ENCODE measurements at regions not wholly inside any gene's neighbourhood (a gene's known extent, or its start where the extent isn't known, plus 50 kb on each side); places are given as distances from the start of the nearest gene placed in this dataset.

DNA sequence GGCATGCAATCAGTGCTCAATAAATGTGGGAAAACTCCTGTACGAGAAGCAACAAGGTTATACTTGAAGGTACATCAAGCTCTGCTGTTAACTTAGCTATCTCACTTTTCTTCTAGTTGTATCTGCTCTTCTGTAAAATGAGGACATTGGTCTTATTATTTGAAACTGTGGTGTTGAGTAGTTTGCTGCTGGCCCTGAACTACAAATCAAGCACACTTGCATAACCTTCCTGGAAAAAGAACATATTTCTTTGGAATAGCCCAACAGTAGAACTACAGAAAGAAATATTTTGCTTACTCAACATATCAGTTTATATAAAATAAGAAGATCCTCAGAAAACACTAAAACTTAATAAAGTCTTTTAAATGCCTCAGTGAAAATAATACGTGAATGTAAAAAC, 203.0 kb downstream of the KCTD12 start:
- no peak for ATAC-seq (ENCODE audit: low read depth)

DNA sequence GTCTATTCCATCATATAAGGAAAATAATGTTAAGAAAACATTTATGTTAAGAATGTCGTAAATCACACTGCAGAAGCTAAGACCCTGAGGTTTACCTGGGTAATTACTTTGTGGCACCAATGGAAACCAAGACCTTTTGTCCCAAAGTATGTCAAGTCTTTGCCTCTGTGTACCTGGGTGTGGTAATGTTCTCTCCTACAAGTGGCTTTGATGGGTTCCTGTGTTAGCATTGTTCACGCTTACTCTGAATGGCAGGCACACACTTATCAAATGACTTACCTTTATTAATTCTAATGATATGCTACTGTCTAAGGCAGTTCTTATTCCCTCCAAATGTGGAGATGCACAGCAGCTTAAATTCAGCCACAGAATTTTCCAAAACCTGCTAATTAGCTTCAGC, 206.1 kb downstream of the KCTD12 start:
- ChIA-PET POLR2A (no interaction called here), CTCF (no interaction called here)
- DNase-seq = no peak
- no peaks in the 10 kb centered on the region for H3K9me3 Mint-ChIP-seq
- H3K4me3 Mint-ChIP-seq = no peak overlapping the region
- H3K4me1 Mint-ChIP-seq = no peaks in the 10 kb centered on the region
- TF ChIP-seq, protein P1, sequence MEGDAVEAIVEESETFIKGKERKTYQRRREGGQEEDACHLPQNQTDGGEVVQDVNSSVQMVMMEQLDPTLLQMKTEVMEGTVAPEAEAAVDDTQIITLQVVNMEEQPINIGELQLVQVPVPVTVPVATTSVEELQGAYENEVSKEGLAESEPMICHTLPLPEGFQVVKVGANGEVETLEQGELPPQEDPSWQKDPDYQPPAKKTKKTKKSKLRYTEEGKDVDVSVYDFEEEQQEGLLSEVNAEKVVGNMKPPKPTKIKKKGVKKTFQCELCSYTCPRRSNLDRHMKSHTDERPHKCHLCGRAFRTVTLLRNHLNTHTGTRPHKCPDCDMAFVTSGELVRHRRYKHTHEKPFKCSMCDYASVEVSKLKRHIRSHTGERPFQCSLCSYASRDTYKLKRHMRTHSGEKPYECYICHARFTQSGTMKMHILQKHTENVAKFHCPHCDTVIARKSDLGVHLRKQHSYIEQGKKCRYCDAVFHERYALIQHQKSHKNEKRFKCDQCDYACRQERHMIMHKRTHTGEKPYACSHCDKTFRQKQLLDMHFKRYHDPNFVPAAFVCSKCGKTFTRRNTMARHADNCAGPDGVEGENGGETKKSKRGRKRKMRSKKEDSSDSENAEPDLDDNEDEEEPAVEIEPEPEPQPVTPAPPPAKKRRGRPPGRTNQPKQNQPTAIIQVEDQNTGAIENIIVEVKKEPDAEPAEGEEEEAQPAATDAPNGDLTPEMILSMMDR (IDR thresholded peaks at IDR 0.05) = no peak
- intact Hi-C loops (cut with micrococcal nuclease) = no loop called here
- no peak overlapping the region for H3K27ac Mint-ChIP-seq
- no peaks in the 10 kb centered on the region for H3K36me3 Mint-ChIP-seq (ENCODE audit: low read depth)
- no peak for ATAC-seq (ENCODE audit: low read depth)
- H3K27me3 Mint-ChIP-seq = peaks cover 2% of the 10 kb centered on the region

More for the DNA sequence above, 203.0 kb downstream of the KCTD12 start:
- ChIA-PET POLR2A (interaction anchor here (0.6 kb wide), 1 partner anchor 226 kb away, joined by 3 read pairs; no protein-coding TSS in a partner anchor), CTCF (no interaction called here)
- Mint-ChIP-seq H3K27ac (no peak overlapping the region), H3K27me3 (no peaks in the 10 kb centered on the region), H3K9me3 (no peaks in the 10 kb centered on the region), H3K4me3 (no peak overlapping the region), H3K36me3 (ENCODE audit: low read depth) (no peaks in the 10 kb centered on the region), H3K4me1 (no peaks in the 10 kb centered on the region)
- no peak for DNase-seq
- intact Hi-C loops (cut with micrococcal nuclease) = no loop called here
- TF ChIP-seq, protein P1 (IDR thresholded peaks at IDR 0.05) = no peak

DNA sequence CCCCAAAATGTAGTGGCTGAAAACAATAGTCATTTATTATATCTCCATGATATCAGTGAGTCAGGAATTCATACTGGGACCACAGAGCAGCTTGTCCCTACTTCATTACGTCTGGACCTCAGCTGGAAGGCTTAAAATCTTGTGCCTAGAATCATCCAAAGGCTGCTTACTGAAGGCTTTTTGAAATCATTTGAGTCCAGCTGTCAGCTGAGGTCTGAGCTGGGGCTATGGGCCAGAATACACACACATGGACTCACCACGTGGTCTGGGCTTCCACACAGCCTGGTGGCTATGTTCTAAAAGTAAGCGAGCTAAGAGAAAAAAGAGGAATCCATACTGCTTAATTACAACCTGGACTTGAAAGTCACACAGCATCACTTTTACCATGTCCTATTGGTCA, 209.2 kb downstream of the KCTD12 start:
- intact Hi-C loops (cut with micrococcal nuclease) = no loop called here
- CTCF ChIA-PET = no interaction called here

DNA sequence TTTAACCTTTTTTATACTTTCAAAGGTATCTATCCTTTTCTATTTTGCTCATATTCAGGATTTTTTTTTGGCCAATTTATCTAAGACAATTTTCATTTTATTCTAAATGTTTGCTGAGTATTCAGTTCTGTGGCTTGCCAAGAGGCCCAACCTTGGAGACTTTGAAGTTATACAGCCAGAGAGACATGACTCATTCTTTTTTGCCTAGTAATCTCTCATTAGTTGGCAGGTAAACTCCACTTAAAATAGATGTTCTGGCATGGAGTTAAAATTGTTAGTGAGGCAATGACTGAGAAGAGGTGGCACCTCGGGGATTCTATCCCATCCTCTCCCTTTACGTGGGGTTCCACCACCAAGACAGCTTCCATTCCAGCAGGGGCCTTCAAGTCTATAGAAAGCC, 213.8 kb downstream of the KCTD12 start:
- ChIA-PET CTCF (no interaction called here), POLR2A (no interaction called here)
- intact Hi-C loops (cut with micrococcal nuclease) = no loop called here
- ATAC-seq (ENCODE audit: low read depth) (no peak), DNase-seq (no peak)
- Mint-ChIP-seq H3K36me3 (ENCODE audit: low read depth) (no peaks in the 10 kb centered on the region), H3K27me3 (peaks cover 6% of the 10 kb centered on the region), H3K27ac (no peak overlapping the region), H3K4me3 (no peak overlapping the region), H3K9me3 (peaks cover 5% of the 10 kb centered on the region), H3K4me1 (no peaks in the 10 kb centered on the region)
- TF ChIP-seq, protein P1 (IDR thresholded peaks at IDR 0.05) = no peak

More for the DNA sequence above, 209.2 kb downstream of the KCTD12 start:
- Mint-ChIP-seq H3K36me3 (ENCODE audit: low read depth) (no peaks in the 10 kb centered on the region), H3K4me1 (no peaks in the 10 kb centered on the region), H3K27ac (no peak overlapping the region), H3K4me3 (no peak overlapping the region), H3K27me3 (peaks cover 6% of the 10 kb centered on the region), H3K9me3 (peaks cover 5% of the 10 kb centered on the region)
- DNase-seq (no peak), ATAC-seq (ENCODE audit: low read depth) (no peak)
- TF ChIP-seq, protein P1 (IDR thresholded peaks at IDR 0.05) = no peak
- POLR2A ChIA-PET = no interaction called here

DNA sequence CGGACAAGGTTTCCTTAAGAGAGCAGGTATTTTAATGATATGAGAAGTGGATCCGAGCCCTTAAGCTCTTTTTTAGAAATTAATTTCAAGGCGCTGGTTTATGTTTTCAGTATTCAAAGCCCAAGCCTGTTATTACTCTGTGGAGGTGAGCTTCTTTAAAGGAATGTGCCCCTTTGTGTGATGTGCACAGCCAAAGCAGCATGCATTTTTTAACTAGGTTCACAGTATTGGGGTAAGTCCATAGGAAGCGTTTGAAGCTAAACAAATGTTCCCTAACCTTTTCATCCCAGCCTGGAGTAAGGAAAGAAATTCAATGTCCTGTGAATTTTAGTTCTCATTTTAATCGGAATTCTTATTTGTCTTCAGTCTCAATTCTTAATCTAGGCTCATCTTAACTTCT, 217.5 kb downstream of the KCTD12 start:
- H3K27me3 Mint-ChIP-seq = no peaks in the 10 kb centered on the region
- H3K4me3 Mint-ChIP-seq = no peak overlapping the region
- TF ChIP-seq, protein P1 (IDR thresholded peaks at IDR 0.05) = no peak
- ATAC-seq (ENCODE audit: low read depth) = no peak
- no peak for DNase-seq
- intact Hi-C loops (cut with micrococcal nuclease) = loop anchor here (5.0 kb wide), 1 partner anchor 219 kb away; the partner anchor contains the start of gene KCTD12
- H3K36me3 Mint-ChIP-seq (ENCODE audit: low read depth) = no peaks in the 10 kb centered on the region
- no peaks in the 10 kb centered on the region for H3K4me1 Mint-ChIP-seq
- no peak overlapping the region for H3K27ac Mint-ChIP-seq
- peaks cover under 1% of the 10 kb centered on the region for H3K9me3 Mint-ChIP-seq
- CTCF ChIA-PET = interaction anchor here (1.3 kb wide), 1 partner anchor 235 kb away, joined by 5 read pairs; no protein-coding TSS in a partner anchor
- POLR2A ChIA-PET = no interaction called here
